IMR-90 (cell line): ENCODE measurements at regions not wholly inside any gene's neighbourhood (a gene's known extent, or its start where the extent isn't known, plus 50 kb on each side); places are given as distances from the start of the nearest gene placed in this dataset.

Source experiments
- ATAC-seq: fragments of 200-7000 bp; cut with Tn5 transposase; 2 replicates; pipeline ENCODE4 v1.9.1; 2020; ENCODE audit warnings: low read depth, mild to moderate bottlenecking, moderate library complexity
- BruUV-seq: library from RNA; stranded (reverse); fragments of 400-500 nt; replicated peaks from 2 replicates; lab custom pipeline; 2021; lab: Mats Ljungman, UMichigan
- CTCF ChIA-PET: fragments of 300-600 bp; formaldehyde crosslinking; extraction: SDS; loops from one replicate; lab custom pipeline; 2021; ENCODE audit warnings: antibody characterized with exemption; lab: Yijun Ruan, JAX
- POLR2A ChIA-PET: fragments of 300-600 bp; sonication (Branson Sonifier 250); formaldehyde crosslinking; loops from one replicate; lab custom pipeline; 2022; ENCODE audit warnings: antibody characterized with exemption; ENCODE audit not compliant: unreplicated experiment; lab: Charles Lee
- DNase-seq: peaks from one replicate; pipeline ENCODE4 v3.0.0; 2013
- H2AFZ ChIP-seq: replicated peaks from 2 replicates; pipeline ENCODE3; 2013; ENCODE audit warnings: low read length, mild to moderate bottlenecking; ENCODE audit not compliant: poor library complexity
- H2AK5ac ChIP-seq: 2 replicates; pipeline ENCODE4 v1.6.1; 2013; ENCODE audit warnings: low read depth, low read length, inconsistent platforms
- H2AK9ac ChIP-seq: replicated peaks from 2 replicates; pipeline ENCODE3; 2013; ENCODE audit warnings: mild to moderate bottlenecking, low read depth, low read length, moderate library complexity; ENCODE audit not compliant: poor library complexity
- H2BK120ac ChIP-seq: 2 replicates; pipeline ENCODE4 v1.6.1; 2013; ENCODE audit warnings: low read depth, low read length, inconsistent platforms
- H2BK15ac ChIP-seq: 3 replicates; pipeline ENCODE4 v1.6.1; 2013; ENCODE audit warnings: low read depth, low read length, inconsistent platforms
- H2BK20ac ChIP-seq: 2 replicates; pipeline ENCODE4 v1.6.1; 2013; ENCODE audit warnings: low read depth, mild to moderate bottlenecking, inconsistent platforms, low read length, moderate library complexity
- H2BK5ac ChIP-seq: 2 replicates; pipeline ENCODE4 v1.6.1; 2013; ENCODE audit warnings: mild to moderate bottlenecking, low read depth, low read length, inconsistent platforms; ENCODE audit not compliant: poor library complexity, severe bottlenecking
- H3K14ac ChIP-seq: replicated peaks from 2 replicates; pipeline ENCODE4 v1.6.1; 2013; ENCODE audit warnings: low read depth, low read length, inconsistent platforms
- H3K18ac ChIP-seq: 2 replicates; pipeline ENCODE4 v1.6.1; 2013; ENCODE audit warnings: low read depth, low read length, control low read depth
- H3K23ac ChIP-seq: 2 replicates; pipeline ENCODE4 v1.6.1; 2013; ENCODE audit warnings: low read depth, low read length, inconsistent platforms
- H3K27ac ChIP-seq: 2 replicates; pipeline ENCODE4 v1.5.1; 2013; ENCODE audit warnings: mild to moderate bottlenecking, control low read depth, low read length; ENCODE audit not compliant: insufficient read depth
- H3K27me3 ChIP-seq: 2 replicates; pipeline ENCODE4 v1.6.1; 2013; ENCODE audit warnings: low read length; ENCODE audit not compliant: control insufficient read depth, insufficient read depth
- H3K36me3 ChIP-seq: 2 replicates; pipeline ENCODE4 v1.6.1; 2013; ENCODE audit warnings: low read length, mixed read lengths; ENCODE audit not compliant: control insufficient read depth, insufficient read depth
- H3K4ac ChIP-seq: 2 replicates; pipeline ENCODE4 v1.6.1; 2013; ENCODE audit warnings: low read depth, low read length, inconsistent platforms
- H3K4me1 ChIP-seq: 2 replicates; pipeline ENCODE4 v1.6.1; 2013; ENCODE audit warnings: low read length, mixed read lengths; ENCODE audit not compliant: control insufficient read depth, insufficient read depth
- H3K4me2 ChIP-seq: 2 replicates; pipeline ENCODE4 v1.6.1; 2013; ENCODE audit warnings: low read depth, mild to moderate bottlenecking, control low read depth, low read length, moderate library complexity
- H3K4me3 ChIP-seq: 2 replicates; pipeline ENCODE4 v1.5.1; 2013; ENCODE audit warnings: low read depth, mild to moderate bottlenecking, control low read depth, low read length, moderate library complexity; ENCODE audit not compliant: insufficient read depth
- H3K56ac ChIP-seq: 2 replicates; pipeline ENCODE4 v1.6.1; 2013; ENCODE audit warnings: low read length, inconsistent platforms; ENCODE audit not compliant: insufficient read depth; ENCODE audit errors: extremely low read depth
- H3K79me1 ChIP-seq, 2 experiments: 2 replicates each; pipeline ENCODE4 v1.6.1; 2013; ENCODE audit warnings: low read length in 2 of 2, inconsistent platforms in 1 of 2, low read depth in 1 of 2
- H3K9ac ChIP-seq: 2 replicates; pipeline ENCODE4 v1.6.1; 2013; ENCODE audit warnings: low read depth, low read length, control low read depth
- H3K9me1 ChIP-seq: 2 replicates; pipeline ENCODE4 v1.6.1; 2013; ENCODE audit warnings: low read length, inconsistent platforms; ENCODE audit not compliant: insufficient read depth
- H3K9me3 ChIP-seq: 2 replicates; pipeline ENCODE4 v1.6.1; 2013; ENCODE audit warnings: low read length; ENCODE audit not compliant: control insufficient read depth, insufficient read depth
- H4K20me1 ChIP-seq: 2 replicates; pipeline ENCODE4 v1.6.1; 2013; ENCODE audit warnings: low read length, inconsistent platforms; ENCODE audit not compliant: insufficient read depth
- H4K5ac ChIP-seq: 2 replicates; pipeline ENCODE4 v1.6.1; 2013; ENCODE audit warnings: mild to moderate bottlenecking, low read depth, low read length, control low read depth
- H4K8ac ChIP-seq, 2 experiments: 2 replicates each; pipeline ENCODE4 v1.6.1; 2013; ENCODE audit warnings: low read depth in 2 of 2, low read length in 2 of 2, control low read depth in 1 of 2, inconsistent platforms in 1 of 2
- H4K91ac ChIP-seq: 2 replicates; pipeline ENCODE4 v1.6.1; 2013; ENCODE audit warnings: low read depth, low read length, inconsistent platforms; ENCODE audit not compliant: insufficient read depth
- CEBPB ChIP-seq: IDR thresholded peaks from 2 replicates; pipeline ENCODE4 v1.6.1; 2012; ENCODE audit warnings: low read depth, low read length, improper control_type of control experiment
- CHD1 ChIP-seq: IDR thresholded peaks from 2 replicates; pipeline ENCODE4 v1.6.1; 2012; ENCODE audit warnings: low read depth, low read length, improper control_type of control experiment
- ELK1 ChIP-seq: fragments of 150-350 bp; IDR thresholded peaks from 2 replicates; pipeline ENCODE4 v1.6.1; 2016; ENCODE audit warnings: low read depth, mild to moderate bottlenecking, low read length, moderate library complexity, borderline replicate concordance
- FOS ChIP-seq: fragments of 150-350 bp; IDR thresholded peaks from 2 replicates; pipeline ENCODE4 v1.6.1; 2016; ENCODE audit warnings: low read depth, low read length
- MAFK ChIP-seq: IDR thresholded peaks from 2 replicates; pipeline ENCODE4 v1.6.1; 2012; ENCODE audit warnings: low read depth, low read length, improper control_type of control experiment
- MAZ ChIP-seq: IDR thresholded peaks from 2 replicates; pipeline ENCODE4 v1.6.1; 2012; ENCODE audit warnings: low read depth, mild to moderate bottlenecking, low read length, improper control_type of control experiment, moderate library complexity, borderline replicate concordance
- MXI1 ChIP-seq: IDR thresholded peaks from 2 replicates; pipeline ENCODE4 v1.6.1; 2012; ENCODE audit warnings: low read depth, mild to moderate bottlenecking, low read length, moderate library complexity, borderline replicate concordance
- NFE2L2 ChIP-seq: fragments of 150-350 bp; IDR thresholded peaks from 2 replicates; pipeline ENCODE4 v1.6.1; 2016; ENCODE audit warnings: low read depth, mild to moderate bottlenecking, low read length
- POLR2A ChIP-seq: IDR thresholded peaks from 2 replicates; pipeline ENCODE4 v1.6.1; 2012; ENCODE audit warnings: mild to moderate bottlenecking, low read depth, low read length
- RAD21 ChIP-seq: IDR thresholded peaks from 2 replicates; pipeline ENCODE4 v1.6.1; 2012; ENCODE audit warnings: low read length, improper control_type of control experiment
- SMC3 ChIP-seq: fragments of 150-350 bp; IDR thresholded peaks from 2 replicates; pipeline ENCODE4 v1.6.1; 2016; ENCODE audit warnings: low read depth, mild to moderate bottlenecking, antibody characterized with exemption, low read length, moderate library complexity
- dilution Hi-C: fragments of 300-500 bp; cut with HindIII; formaldehyde crosslinking; loops from one replicate; pipeline ENCODE4 v1.14.3; 2018; ENCODE audit warnings: low sequenced_read_pairs; ENCODE audit not compliant: unreplicated experiment
- in situ Hi-C: fragments of 300-500 bp; cut with MboI; formaldehyde crosslinking; loops from 3 replicates; pipeline ENCODE4 v1.14.3; 2019; ENCODE audit warnings: low sequenced_read_pairs, inconsistent platforms, mixed read lengths
- intact Hi-C: fragments of 100-400 bp; cut with micrococcal nuclease; formaldehyde crosslinking; loops from 2 replicates; pipeline ENCODE4 v1.10.0; 2022

DNA sequence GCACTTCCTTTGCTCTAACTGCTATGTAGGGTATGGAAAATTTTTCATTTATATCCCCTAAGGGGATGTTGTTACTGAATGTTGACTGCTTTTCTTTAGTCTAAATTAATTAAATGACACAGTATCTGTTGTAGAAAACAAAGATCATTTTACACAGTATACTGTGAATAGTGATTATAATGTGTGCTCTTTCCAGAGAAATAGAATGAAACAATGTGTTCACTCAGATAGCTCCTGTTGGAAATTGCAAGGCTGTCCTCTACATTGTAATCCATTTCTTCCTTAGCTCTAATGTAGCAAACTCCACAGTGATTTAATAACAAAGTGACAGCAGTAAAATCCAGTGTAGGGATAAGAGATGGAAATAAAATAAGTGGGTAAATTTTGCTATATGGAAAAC, 159.0 kb upstream of the VEPH1 start:
- Histone ChIP-seq H2AFZ (no peak overlapping the region), H2AK9ac (no peak overlapping the region), H3K79me1 (no peaks in the 10 kb centered on the region), H3K56ac (no peak overlapping the region), H3K4me3 (no peak overlapping the region), H3K4me1 (no peaks in the 10 kb centered on the region), H3K27me3 (0 out of 2 replicates have a peak, but pooled peaks cover under 1% of the 10 kb centered on the region), H3K18ac (no peak overlapping the region), H2BK120ac (no peak overlapping the region), H3K23ac (no peak overlapping the region), H3K9me3 (no peaks in the 10 kb centered on the region), H4K20me1 (no peaks in the 10 kb centered on the region), H2BK15ac (no peak overlapping the region), H3K9me1 (no peaks in the 10 kb centered on the region), H3K4me2 (no peak overlapping the region), H2BK20ac (no peak overlapping the region), H3K4ac (no peak overlapping the region), H3K9ac (no peak overlapping the region), H4K91ac (no peak overlapping the region), H3K27ac (no peak overlapping the region), H4K5ac (no peak overlapping the region), H2BK5ac (no peak overlapping the region), H2AK5ac (no peak overlapping the region), H3K14ac (no peak overlapping the region), H3K36me3 (no peaks in the 10 kb centered on the region), H4K8ac (no peak overlapping the region)
- no TSS peak for BruUV-seq
- intact Hi-C loops: no loop called here
- dilution Hi-C loops: no loop called here
- ChIA-PET POLR2A (no interaction called here), CTCF (no interaction called here)
- ATAC-seq: no peak
- in situ Hi-C loops: no loop called here
- TF ChIP-seq NFE2L2 (no peak), SMC3 (no peak), RAD21 (no peak), MXI1 (no peak), MAZ (no peak), MAFK (no peak), ELK1 (no peak), CEBPB (no peak), FOS (no peak), POLR2A (no peak), CHD1 (no peak)
- DNase-seq: no peak
